GM19351 (cell line): ENCODE measurements at regions not wholly inside any gene's neighbourhood (a gene's known extent, or its start where the extent isn't known, plus 50 kb on each side); places are given as distances from the start of the nearest gene placed in this dataset.
"Not testable (repeated sequence)": the region's sequence is repeated elsewhere in the genome, so short reads cannot be mapped to it uniquely, and the experiment has no call there.

Experiments
- ATAC-seq: cut with Tn5 transposase; IDR thresholded peaks from one replicate; pipeline ENCODE4 v1.9.1; 2021; ENCODE audit warnings: mild to moderate bottlenecking, moderate library complexity; ENCODE audit not compliant: unreplicated experiment

DNA sequence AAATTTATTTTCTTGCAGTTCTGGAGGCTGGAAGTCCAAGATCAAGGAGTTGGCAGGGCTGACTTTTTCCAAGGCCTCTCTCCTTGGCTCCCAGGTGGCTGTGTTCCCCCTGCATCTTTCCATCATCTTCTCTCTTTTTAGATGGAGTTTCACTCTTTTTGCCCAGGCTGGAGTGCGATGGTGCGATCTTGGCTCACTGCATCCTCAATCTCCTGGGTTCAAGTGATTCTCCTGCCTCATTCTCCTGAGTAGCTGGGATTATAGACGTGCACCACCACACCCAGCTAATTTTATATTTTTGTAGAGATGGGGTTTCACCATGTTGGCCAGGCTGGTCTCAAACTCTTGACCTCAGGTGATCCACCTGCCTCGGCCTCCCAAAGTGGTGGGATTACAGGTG lies 411.1 kb downstream of the RPS24 start:
- ATAC-seq = not testable (repeated sequence)

GRCh38 chr10:78445308-78445707 lies 411.6 kb downstream of the RPS24 start:
- no peak for ATAC-seq

DNA sequence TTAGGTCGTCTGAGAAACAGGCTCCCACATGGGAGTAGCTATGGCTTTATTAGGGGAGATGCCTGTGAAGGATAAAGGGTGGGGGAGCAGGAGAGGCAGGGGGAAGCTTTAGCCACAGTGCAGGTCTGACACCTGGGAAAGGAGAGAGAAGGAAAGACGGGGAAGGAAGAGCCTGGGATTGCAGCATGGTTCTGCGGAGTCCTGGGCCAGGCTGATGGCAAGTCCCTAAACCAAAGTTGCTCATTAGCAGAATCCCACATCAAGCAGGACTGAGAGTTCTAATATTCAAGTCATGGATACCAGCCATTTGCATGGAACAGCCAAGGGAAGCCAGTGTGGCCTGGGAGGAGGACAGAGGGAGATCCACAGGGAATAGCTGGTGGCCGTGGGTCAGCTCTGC lies 414.8 kb downstream of the RPS24 start:
- no peak for ATAC-seq

GRCh38 chr10:78448994-78449418 lies 415.3 kb downstream of the RPS24 start:
- no peak for ATAC-seq

DNA sequence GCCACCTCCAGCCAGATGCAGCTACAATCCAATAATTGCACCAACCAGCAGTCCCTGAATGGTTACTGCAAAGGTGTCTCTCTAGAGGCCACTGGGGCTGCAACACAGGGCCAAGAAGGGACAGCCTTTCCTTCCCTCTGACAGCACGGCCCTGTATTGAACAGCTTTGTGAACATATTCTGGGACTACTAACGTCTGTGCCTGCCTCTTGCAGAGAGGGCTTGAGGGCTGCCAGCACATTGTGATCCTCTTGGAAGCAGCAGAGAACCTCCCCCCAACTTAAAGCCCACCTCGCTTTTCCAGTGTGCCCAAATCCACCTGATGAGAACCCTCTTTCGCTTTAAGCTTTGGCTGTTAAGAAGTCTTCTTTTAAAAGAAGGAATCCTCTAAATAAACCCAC lies 415.9 kb downstream of the RPS24 start:
- no peak for ATAC-seq

- ATAC-seq = no peak
Observed at GRCh38 chr10:78450239-78450638, 416.6 kb downstream of the RPS24 start.

DNA sequence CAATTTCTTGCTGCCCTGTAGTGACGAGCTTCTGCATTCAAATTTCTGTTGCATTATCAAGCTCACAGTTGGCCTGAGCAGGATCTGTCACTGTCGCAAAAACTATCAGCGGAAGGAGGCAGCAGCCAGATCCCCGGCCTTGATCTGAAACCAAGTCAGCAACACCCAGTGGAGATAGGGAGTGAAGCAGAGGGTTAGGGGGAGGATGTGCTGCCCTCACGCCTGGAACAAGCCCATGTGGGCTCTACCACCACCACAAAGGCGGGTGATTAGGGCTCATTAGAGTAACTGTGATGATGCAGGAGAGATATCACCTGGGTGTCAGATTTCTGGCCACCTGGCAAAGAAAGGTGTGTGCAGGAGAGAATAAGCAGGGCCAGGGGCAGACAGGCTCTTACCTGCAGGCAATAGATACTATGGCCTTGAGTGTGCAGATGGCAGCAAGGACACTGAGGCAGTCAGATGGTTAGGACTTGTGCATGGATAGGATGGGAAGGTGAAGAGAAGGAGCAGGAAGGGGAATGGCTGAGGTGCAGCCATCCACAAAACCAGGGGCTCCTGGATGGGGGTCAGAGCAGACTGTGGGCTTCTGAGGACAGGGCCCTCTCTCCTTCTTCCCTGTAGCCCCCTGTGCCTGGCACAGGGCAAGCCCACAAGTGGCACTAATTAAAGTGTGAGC lies 417.3 kb downstream of the RPS24 start:
- no peak for ATAC-seq

DNA sequence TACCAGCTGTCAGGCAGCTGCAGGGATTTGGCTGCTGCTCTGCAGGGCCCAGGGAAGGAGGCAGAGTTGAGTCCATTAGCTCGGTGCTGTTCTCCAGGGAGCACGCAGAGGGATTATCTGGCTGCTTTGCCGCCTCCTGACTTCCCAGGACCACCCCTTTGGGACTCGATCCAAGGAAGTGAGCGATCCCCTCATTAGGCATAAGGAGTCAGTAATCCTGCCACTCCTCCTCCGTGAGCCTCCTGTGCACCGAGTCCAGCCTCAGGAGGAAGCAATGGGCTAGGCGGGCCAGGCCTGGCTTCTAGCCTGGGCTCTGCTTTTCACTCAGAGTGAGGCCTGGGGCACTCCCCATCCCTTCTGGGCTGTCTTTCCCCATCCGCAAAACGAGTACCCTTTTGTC lies 417.9 kb downstream of the RPS24 start:
- no peak for ATAC-seq

GRCh38 chr10:78454123-78454645 lies 420.5 kb downstream of the RPS24 start:
- no peak for ATAC-seq

DNA sequence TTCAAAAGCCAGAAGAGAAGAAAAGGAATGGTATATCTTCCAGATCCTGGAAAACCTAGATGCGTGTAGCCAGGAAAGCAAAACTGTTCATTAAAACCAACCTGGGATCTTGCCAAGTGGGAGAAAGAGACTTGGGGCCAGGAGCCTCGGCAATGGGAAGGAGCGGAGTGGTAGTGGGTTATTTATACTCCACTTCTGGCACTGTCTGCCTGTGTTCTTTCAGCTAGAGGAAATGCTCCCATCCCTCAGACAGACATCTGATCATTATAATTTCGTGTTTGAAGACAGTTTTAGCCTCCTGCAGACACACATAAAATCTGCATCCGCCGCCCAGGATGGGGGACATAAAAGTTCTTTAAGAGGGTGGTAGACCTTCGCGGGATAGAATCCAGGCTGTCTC lies 421.6 kb downstream of the RPS24 start:
- ATAC-seq = no peak

DNA sequence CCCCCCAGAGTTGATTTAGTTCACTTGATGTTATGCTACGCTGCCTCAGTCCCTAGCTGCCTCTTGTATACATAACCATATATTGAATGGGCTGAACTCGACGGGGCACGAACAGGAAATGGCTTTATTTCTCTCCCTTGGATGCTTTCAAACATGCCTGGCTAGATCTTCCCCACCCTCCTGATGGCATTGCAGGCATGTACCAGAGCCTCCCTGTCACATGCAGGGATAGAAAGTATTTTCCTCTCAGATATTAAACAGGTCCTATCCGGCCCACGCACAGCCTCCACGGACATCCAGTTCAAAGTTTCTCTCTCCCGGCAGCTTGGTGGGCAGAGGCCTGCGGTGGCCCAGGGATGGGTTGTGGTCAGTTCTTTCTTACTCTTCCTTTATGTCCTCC lies 422.1 kb downstream of the RPS24 start:
- no peak for ATAC-seq

DNA sequence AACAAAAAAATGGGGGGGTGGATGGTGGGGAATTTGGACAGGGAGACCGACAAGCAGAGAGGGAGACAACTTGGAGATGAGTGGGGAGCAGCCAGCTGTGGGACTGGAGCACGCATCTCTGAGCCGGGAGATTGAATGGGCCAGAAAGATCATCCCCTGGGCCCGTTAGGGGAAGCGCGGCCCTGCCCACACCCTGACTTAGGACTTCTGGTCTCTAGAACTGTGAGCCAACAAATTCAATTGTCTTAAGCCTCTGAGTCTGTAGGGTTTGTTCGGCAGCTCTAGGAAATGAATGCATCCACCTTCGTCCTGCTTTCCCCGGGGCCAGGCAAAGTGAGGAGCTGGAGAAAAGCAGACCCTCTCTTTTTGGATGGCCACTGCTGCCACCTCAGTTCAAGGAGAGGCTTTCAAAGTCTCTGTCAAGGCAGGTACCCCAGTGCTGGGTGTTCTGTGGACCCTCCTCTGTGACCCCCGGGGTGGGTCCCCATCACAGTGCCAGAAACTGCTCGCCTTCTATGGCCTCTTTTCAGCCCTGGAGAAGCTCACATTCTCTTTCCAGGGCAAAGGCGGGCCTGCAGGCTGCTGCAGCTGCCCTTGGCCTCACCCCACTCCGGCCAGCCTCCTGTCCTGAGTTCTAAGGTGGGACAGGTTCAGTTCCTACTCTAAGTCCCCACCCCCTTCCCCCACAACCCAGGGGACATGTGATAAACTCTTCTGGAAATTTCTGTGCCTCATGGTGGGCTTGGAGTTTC lies 423.2 kb downstream of the RPS24 start:
- ATAC-seq = no peak

DNA sequence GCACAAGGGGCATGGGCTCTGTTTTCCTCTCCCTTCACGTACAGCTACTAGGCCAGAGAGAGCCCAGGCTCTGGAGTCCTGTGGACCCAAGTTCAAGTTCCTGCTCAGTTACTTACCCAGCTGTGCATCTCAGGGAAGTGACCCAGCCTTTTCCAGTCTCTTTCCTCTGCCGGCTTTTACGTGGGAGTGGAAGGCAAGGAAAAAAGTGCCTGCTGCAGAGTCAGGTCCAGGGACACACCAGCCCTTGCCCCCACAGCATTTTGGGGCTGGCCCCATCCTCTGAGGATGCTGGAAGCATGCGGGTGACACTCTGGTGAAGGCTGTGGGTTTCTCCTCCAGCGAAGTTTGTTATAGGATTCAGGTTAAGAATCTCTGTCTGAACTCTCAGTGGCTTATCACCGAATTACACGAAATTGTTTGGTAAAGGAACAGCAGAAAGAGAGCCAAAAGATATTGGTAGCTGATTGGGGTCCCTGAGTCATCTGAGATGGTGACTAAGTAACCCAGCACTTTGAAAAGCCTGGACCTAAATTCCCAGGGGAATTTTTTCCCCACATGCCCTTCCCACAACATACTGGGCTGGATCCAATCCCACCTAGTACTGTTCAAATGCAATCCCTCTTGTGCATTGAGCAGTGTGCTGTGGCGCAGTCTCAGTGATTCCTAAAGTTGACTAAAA lies 424.3 kb downstream of the RPS24 start:
- no peak for ATAC-seq

- ATAC-seq = no peak
Observed at GRCh38 chr10:78458983-78459638, 425.4 kb downstream of the RPS24 start.

DNA sequence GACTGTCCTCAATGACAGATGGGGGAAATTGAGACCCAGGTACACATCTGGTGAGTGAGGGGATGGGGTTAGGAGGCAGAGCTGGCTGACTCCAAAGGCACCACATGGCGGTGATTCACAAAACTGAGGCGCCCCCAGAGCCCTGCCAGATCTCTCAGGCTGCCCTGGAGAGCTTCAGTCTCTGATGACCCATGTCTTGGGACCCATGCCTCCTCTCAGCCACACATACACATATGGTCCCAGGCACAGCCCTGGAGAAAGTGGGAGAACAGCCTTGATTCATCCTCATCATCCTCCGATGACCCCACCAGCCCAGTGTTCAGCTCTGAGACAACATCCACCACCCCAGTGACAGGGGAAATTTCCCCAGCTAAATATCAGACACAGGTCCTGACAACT lies 426.0 kb downstream of the RPS24 start:
- no peak for ATAC-seq

- no peak for ATAC-seq
Observed at GRCh38 chr10:78460204-78460603, 426.5 kb downstream of the RPS24 start.

- ATAC-seq = no peak
Observed at GRCh38 chr10:78461333-78461732, 427.7 kb downstream of the RPS24 start.

- ATAC-seq = no peak
Observed at GRCh38 chr10:78462176-78462575, 428.5 kb downstream of the RPS24 start.

GRCh38 chr10:78462726-78463228 lies 429.1 kb downstream of the RPS24 start:
- no peak for ATAC-seq

DNA sequence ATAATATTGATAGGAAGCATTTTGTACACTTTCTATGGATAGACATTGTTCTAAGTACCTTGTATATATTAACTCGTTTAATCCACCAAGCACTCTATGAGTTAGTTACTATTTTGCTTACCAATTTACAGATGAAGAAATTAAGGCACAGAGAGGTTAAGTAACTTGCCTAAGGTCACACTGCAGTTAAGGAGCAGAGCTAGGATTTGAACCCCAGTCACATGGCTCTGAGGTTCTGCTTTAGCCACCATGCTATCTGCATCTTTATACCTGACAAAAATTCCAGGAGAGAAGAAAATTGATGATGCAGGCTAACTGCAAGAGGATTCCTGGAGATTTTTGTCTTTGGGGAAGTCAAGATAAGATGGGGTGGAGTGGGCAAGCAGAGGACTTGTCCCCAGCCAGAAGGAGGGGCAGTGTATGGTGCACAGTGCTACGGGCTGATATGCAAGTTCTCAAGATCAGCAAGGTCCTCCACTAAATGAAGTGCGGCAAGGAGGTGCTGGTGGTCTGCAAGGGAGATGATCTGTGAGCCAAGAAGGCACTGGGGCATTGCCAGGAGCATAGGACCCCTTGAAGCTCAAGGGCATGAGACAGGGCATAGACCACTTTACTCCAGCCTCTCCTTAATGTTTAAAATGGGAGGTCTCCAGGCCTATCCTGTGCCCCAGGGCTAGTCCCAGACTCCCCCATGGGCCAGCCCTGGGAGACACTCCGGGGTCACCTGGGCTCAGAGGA lies 430.6 kb downstream of the RPS24 start:
- no peak for ATAC-seq
